Astrocyte of the hippocampus (primary cell): ENCODE measurements at regions not wholly inside any gene's neighbourhood (a gene's known extent, or its start where the extent isn't known, plus 50 kb on each side); places are given as distances from the start of the nearest gene placed in this dataset.

Source experiments
- DNase-seq: peaks from one replicate; pipeline ENCODE4 v3.0.0; 2011; ENCODE audit warnings: low read depth, low spot score

- DNase-seq = no peak
These were observed 1180.3 kb upstream of the PCDH20 start for GRCh38 chr13:62595976-62596375.

- no peak for DNase-seq
These were observed 1178.2 kb upstream of the PCDH20 start for GRCh38 chr13:62593804-62594203.

DNA sequence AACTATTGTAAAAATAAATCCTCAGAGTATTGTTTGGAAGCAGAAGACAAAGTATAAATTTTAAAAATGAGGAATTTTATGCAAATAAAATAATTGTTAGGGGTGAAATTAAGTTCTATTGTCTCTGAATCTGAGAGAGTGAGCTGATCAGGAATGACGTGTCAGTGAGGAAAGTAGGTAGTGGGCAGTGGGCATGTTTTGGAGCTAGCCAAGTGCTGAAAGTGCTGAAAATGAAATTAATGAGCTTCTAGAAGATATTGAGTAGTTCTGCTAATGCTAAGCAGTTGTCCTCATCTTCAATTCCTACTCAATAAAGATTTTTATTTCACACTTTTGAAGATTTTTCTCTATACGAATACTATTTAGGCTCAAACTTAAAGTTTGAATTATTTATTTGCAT is 1167.8 kb upstream of the PCDH20 start:
- no peak for DNase-seq

- no peak for DNase-seq
These were observed 1162.8 kb upstream of the PCDH20 start for GRCh38 chr13:62578402-62578801.

DNA sequence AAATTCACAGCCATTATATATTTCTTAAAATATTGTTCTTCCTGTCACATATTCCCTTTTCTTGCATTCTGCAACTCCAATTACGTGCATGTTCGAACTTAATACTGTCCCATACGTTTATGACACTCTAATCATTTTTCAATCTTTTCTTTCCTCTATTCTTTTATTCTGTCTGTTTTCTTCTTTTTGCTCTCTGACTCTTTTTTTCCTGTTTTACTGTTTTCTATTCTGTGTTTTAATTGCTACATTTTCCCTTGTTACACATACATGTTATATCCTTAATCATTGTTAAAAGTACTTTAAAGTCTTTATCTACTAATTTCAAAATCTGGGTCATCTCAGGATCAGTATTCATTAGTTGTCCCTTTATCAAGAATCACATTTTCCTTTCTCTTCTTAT is 1149.1 kb upstream of the PCDH20 start:
- DNase-seq = no peak

DNA sequence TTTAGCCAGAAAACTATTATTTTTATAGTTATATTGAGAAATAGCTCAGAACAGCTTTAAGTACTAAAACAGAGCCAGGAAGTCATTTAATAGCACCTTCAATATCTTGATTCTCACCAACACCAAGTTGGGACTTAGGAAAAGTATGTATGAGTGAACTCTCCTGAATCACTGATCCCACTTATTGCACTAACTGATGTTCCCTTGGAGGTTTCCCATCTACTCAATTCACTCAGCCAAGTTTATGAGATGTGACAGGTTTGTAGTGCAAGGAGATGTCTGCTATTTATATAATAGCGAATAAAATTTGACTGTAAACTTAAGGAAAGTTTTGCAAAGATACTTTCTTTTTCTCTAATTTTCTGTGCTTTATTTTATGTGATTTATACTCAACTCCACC is 1147.6 kb upstream of the PCDH20 start:
- no peak for DNase-seq

- no peak for DNase-seq
These were observed 1141.3 kb upstream of the PCDH20 start for GRCh38 chr13:62556978-62557377.

GRCh38 chr13:62551588-62551987 is 1135.9 kb upstream of the PCDH20 start:
- DNase-seq = no peak

- DNase-seq = no peak
These were observed 1129.3 kb upstream of the PCDH20 start for GRCh38 chr13:62544928-62545327.

DNA sequence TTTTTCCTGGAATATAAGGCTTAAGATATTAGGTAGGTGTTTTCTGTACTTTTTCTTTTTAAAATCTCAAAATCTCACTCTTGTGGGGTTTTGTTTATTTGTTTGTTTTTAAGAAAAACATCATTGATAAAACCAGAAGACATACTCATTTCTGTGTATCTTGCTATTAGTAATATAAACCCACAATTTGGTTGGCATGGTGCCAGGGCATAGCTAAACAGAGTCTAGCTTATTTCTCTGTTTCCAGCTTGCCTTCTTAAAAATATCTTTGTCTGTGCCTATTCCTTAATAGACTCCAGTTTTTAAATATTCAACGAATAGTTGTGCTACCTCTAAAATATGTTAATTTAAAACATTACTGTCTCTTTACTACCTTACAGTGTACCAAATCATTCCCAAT is 1121.9 kb upstream of the PCDH20 start:
- DNase-seq = no peak

GRCh38 chr13:62525652-62526051 is 1110.0 kb upstream of the PCDH20 start:
- DNase-seq = no peak

- no peak for DNase-seq
These were observed 1108.8 kb upstream of the PCDH20 start for GRCh38 chr13:62524498-62524897.

GRCh38 chr13:62524061-62524460 is 1108.4 kb upstream of the PCDH20 start:
- DNase-seq = no peak

DNA sequence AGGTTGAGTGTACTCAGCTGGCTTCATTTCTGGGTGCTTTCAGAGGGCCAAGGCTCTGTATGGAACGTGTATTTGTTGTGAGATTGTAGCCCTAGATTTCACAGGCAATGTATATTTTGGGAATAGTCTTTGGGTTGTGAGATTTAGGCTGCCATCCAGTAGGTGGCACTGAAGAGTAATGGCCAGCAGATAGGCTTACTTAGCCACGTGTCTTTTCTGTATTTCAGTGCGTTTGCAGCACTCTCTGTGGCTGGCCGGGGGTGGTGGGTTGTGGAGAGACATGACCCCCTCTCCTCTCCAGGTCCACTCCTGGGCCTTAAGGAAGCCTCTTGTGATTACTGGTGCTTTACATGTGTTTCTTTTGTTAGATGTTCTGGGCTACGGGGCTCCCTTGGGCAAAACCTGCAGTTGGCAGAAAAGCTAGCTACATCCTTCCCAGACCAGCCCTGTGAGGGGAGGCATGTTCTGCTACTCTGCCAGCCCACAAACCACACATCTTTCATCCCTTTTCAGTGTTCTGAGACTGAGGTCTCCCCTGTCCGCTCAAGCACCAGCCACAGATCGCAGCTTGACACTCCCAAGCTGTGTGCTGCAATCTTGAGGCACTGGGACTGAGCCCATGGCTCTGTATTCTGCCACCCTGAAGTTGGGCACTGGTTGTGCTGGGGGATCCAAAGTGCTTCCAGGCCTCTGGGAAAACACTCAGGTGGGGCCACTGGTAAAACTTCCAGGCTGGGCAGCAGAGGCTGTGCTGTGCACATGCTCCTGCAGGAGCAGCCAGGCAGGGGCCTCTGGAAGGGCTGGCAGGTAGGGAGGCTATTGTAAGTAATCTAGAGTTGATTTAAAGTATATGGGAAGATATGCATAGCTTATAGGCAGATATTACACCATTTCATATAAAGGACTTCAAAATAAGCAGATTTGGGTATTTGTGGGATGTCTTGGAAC is 1096.8 kb upstream of the PCDH20 start:
- peak; percentile 47 for DNase-seq

DNA sequence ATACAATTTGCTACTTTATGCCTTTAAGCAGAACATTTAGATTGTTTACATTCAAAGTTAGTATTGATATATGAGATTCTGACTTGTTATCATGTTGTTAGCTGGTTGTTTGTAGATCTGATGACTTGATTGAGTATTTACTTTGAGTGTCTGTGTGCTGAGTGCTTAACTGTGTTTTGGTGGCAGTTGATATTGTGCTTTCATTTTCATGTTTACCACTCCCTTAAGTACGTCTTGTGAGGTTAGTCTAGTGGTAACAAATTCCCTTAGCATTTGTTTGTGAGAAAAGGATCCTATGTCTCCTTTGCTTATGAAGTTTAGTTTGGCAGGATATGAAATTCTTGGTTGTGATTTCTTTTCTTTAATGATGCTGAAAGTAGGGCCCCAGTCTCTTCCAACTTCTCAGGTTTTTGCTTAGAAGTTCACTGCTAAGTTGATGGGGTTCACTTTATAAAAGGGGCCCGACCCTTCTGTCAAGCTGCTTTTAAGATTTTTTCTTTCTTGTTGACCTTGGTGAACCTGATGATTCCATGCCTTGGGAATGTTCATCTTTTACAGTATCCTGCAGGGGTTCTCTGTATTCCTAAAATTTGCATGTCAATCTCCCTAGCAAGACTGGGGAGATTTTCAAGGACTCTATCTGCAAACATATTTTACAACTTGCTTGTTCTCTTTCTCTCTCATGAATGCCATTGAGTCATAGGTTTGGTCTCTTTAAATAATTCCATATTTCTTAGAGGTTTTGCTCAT is 1095.4 kb upstream of the PCDH20 start:
- peak; percentile 2 for DNase-seq

DNA sequence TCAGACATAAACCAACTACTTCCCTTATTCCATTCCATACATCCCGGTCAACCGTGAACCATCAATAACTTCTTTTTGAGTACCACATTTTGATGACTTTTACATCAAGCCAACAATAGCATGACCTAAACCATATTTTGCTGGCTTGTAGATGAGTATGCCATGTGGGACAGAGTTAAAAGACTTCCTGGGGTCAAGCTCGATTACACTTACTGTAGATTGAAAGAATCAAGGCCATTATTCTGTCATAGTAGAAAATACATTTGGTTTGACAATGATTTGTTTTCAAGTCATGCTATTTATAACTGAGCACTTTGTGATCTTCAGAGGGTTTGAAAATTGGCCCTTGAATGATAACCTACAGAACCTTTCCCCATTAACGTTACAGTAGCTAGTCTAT is 1086.9 kb upstream of the PCDH20 start:
- DNase-seq = no peak

DNA sequence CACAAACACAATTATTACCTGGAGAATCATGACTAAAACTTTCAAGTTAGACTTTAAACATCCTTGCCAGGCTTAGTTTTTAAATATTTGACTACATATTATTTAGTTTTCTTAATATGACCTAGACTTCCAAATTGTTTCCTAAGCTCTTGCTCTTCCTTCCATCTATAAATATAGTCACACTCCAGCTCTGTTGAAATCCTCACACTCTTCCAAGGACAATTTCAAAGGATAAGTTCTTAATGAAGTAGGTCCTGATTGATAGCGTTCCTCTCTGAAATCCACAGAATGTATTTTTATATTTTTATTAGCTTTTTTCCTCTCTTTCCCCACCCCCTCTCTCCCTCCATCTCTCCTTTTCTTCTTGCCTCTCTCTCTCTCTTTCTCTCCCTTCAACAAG is 1074.1 kb upstream of the PCDH20 start:
- no peak for DNase-seq

- peak; percentile 45 for DNase-seq
These were observed 1068.1 kb upstream of the PCDH20 start for GRCh38 chr13:62483774-62484173.

- DNase-seq = peak; percentile 11
These were observed 1066.7 kb upstream of the PCDH20 start for GRCh38 chr13:62482351-62482750.

DNA sequence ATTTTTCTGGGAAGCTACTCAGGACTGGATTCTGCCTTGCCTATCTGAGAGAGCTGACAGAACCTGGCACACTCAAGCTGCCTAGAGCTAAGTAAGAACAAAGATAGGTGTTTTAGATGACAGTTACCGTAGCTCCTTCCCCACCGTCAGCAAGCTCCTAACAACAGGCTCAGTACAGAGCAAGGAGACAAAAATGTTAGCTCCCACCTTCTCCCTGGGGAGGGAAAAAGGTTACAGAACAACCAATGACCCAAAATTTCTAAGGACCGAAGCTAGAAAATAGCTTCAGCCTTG is 1058.2 kb upstream of the PCDH20 start:
- no peak for DNase-seq

- DNase-seq = no peak
These were observed 1057.7 kb upstream of the PCDH20 start for GRCh38 chr13:62473190-62473943.

DNA sequence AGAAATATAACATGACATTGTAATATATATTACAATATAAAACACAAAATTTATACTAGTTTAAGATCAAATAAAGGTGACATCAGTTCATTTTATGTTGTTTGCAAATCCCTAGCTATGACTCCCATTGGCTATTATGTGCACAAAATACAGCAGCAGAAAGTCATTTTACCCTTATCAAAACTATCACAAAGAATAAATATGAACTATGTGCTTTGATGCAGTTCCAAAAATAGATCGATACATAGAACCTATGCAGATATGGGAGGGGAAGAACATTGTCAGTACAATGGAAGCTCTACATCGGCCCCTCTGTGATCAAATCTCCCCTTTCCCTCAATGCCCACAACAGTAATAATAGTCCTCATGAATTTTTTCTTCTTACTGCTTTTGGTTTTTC is 1038.1 kb upstream of the PCDH20 start:
- DNase-seq = no peak
